ENCODE measurements at regions not wholly inside any gene's neighbourhood (a gene's known extent, or its start where the extent isn't known, plus 50 kb on each side); places are given as distances from the start of the nearest gene placed in this dataset.
A peak's percentile ranks its signal among the peaks of the same experiment; 100 is the strongest.

DNA sequence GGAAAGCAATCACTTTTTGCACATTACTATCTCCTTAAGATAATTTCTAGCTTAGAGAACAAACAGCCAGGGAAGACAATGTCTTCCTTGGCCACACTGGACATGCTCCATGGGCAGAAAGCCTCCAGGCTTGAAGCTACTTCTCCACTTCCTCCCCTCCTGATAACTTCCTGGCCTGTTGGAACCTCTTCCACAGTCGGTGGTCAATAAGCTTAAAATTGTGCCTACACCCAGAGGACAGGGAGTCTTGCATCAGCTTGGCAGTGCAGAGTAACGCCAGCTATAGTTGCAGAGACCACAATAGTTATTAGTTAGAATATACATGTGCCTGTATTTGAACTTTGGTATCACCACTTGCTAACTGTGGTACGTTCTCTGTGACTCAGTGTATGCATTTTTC is 58.1 kb upstream of the ABCA1 start:
- TF ChIP-seq, protein P1, sequence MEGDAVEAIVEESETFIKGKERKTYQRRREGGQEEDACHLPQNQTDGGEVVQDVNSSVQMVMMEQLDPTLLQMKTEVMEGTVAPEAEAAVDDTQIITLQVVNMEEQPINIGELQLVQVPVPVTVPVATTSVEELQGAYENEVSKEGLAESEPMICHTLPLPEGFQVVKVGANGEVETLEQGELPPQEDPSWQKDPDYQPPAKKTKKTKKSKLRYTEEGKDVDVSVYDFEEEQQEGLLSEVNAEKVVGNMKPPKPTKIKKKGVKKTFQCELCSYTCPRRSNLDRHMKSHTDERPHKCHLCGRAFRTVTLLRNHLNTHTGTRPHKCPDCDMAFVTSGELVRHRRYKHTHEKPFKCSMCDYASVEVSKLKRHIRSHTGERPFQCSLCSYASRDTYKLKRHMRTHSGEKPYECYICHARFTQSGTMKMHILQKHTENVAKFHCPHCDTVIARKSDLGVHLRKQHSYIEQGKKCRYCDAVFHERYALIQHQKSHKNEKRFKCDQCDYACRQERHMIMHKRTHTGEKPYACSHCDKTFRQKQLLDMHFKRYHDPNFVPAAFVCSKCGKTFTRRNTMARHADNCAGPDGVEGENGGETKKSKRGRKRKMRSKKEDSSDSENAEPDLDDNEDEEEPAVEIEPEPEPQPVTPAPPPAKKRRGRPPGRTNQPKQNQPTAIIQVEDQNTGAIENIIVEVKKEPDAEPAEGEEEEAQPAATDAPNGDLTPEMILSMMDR (IDR thresholded peaks at IDR 0.05; ENCODE audit: insufficient read depth, low read depth, low read length, missing control alignments), result no peak
- no peak for DNase-seq (ENCODE audit: low read depth)
- no peak overlapping the region for H3K4me3 ChIP-seq (ENCODE audit: low read depth, low read length)

DNA sequence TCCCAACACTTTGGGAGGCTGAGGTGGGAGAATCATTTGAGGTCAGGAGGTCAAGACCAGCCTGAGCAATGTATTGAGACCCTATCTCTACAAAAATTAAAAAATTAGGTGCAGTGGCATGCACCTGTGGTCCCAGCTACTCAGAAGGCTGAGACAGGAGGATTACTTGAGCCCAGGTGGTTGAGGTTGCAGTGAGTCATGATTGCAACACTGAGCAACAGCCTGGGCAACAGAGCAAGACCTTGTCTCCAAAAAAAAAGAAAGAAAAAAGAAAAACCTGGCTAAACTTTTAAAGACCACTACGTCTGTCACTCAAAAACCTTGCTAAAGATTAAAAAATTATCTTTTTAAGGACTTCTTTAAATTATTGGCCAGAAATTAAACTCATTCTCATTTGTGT is 59.8 kb upstream of the ABCA1 start:
- TF ChIP-seq, protein P1 (IDR thresholded peaks at IDR 0.05; ENCODE audit: insufficient read depth, low read depth, low read length, missing control alignments), result no peak
- no peak overlapping the region for H3K4me3 ChIP-seq (ENCODE audit: low read depth, low read length)
- DNase-seq (ENCODE audit: low read depth), result no peak

DNA sequence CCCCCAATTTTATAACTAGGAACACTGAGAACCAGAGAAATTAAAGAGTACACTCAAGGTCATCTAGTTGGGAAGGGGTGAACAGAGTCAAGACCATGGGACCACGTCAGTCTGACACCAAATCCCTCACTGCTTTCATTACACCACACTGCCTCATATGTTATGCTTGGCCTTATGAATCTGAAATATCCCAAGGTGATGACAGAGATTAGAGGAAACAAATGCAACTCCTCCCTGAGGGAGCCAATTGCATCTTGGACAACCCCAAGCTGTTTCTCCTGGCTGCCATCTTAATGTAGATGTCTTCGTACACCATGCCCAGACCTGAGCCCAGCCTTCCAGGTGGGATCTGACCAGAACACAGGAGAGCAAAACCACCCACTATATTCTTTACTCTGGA is 60.6 kb upstream of the ABCA1 start:
- DNase-seq (ENCODE audit: low read depth), result no peak
- H3K4me3 ChIP-seq (ENCODE audit: low read depth, low read length), result no peak overlapping the region
- TF ChIP-seq, protein P1 (IDR thresholded peaks at IDR 0.05; ENCODE audit: insufficient read depth, low read depth, low read length, missing control alignments), result no peak

DNA sequence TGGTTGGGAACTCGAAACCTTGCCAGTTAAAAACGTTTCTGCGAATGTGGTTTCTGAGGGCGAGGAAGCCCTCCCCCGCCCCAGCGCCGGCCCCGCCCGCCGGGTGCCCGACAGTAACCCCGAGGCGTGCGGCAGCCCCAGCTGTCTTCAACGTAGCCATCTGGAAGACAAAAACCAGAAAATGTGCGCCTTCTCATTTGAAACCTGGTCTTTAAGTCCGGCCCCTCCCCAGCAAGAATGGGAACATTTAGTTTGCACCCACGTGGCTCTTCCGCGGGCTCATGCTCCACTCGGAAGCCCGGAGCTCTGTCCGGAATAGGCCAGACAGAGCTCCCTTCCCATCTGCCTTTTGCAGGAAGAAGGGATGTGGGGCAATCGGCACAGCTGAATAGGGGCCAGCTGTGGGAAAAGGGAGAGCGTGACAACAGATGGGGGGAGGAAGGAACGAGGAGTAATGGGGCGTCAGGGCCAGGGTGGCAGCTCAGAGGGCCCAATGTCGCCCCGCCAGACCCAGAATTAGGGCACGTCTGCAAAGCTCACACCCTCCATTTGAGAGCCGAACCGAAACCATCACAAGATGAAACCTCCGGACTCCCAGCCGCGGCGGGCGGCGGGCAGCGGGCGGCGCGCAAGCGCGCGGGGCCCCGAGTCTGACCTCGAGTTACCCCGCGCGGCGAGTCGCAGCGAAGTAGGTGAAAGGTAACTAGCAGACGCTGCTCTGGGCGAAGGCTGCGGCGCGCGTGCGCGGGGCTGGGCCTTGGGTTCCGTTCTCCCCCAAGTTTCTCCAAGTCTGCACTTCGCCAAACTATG is 63.4 kb upstream of the ABCA1 start:
- TF ChIP-seq, protein P1 (IDR thresholded peaks at IDR 0.05; ENCODE audit: insufficient read depth, low read depth, low read length, missing control alignments), result no peak
- H3K4me3 ChIP-seq (ENCODE audit: low read depth, low read length), result peak overlapping the region; percentile 63
- peak; percentile 91 for DNase-seq (ENCODE audit: low read depth)

DNA sequence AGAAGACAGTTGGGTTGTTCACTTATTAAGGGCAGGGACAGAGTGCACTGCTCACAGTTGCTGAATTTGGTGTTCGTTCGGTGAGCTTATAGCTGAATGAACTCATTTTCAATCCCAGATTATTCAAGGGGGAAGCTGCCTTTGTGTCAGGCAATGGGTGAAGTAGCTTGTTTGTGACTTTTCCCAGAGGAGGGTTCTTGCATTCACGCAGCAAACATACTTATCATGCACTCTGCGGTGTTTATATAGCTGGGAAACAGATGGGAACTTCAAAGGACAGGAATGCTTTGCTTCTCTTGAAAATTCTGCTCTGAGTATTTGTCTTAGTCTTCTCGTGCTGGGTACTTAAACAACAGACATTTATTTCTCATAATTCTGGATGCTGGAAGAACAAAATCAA is 64.7 kb upstream of the ABCA1 start:
- no peak overlapping the region for H3K4me3 ChIP-seq (ENCODE audit: low read depth, low read length)
- TF ChIP-seq, protein P1 (IDR thresholded peaks at IDR 0.05; ENCODE audit: insufficient read depth, low read depth, low read length, missing control alignments), result no peak
- no peak for DNase-seq (ENCODE audit: low read depth)

DNA sequence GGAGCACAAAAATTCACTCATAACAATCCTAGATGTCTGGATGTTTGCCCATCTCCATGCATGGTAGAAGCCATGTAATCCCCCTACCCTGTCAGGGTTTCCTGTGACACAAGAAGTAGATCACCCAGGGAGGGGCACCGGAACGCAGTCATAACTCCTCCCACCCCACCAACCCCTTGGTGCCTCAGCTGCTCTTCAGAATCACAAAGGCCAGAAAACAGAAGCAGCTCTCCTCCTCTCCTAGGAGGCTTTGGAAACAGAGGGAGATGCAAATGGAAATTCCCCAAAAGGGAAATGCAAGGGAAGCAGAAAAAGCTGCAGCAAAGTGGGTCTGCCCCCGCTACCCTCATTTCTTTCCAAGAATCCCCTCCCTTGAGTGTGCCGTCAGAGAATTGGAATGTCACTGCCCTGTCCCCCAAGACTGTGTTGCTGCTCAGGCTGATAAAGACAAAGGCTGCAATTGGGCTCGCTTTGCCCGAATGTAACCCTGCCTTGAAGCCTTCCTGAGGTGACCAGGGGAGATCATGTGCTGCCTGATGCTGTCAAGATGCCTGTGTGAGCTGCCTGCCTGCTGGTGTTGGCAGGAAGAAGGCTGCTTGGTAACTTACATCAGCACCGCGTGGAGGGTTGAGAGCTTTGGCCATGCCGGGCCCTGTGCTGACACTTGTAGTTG is 65.5 kb upstream of the ABCA1 start:
- no peak overlapping the region for H3K4me3 ChIP-seq (ENCODE audit: low read depth, low read length)
- TF ChIP-seq, protein P1 (IDR thresholded peaks at IDR 0.05; ENCODE audit: insufficient read depth, low read depth, low read length, missing control alignments), result no peak
- no peak for DNase-seq (ENCODE audit: low read depth)

Measured in GM12865 (cell line).